Skeletal muscle tissue (tissue), 3 donors: ENCODE measurements at regions not wholly inside any gene's neighbourhood (a gene's known extent, or its start where the extent isn't known, plus 50 kb on each side); places are given as distances from the start of the nearest gene placed in this dataset.

Experiments
- H3K27ac ChIP-seq: one replicate; pipeline ENCODE4 v1.7.0; 2013; ENCODE audit warnings: mild to moderate bottlenecking, low read depth, low read length, inconsistent platforms
- H3K27me3 ChIP-seq, 3 donors: one replicate each; pipeline ENCODE4 v1.7.0; 2013; ENCODE audit warnings: low read length in 3 of 3; ENCODE audit not compliant: control insufficient read depth in 3 of 3, insufficient read depth in 3 of 3
- H3K36me3 ChIP-seq, 3 donors: one replicate each; pipeline ENCODE4 v1.7.0; 2013; ENCODE audit warnings: low read length in 3 of 3; ENCODE audit not compliant: control insufficient read depth in 3 of 3, insufficient read depth in 3 of 3
- H3K4me1 ChIP-seq, 3 donors: one replicate each; pipeline ENCODE4 v1.7.0; 2013; ENCODE audit warnings: low read length in 3 of 3, mild to moderate bottlenecking in 3 of 3; ENCODE audit not compliant: control insufficient read depth in 3 of 3, insufficient read depth in 3 of 3
- H3K4me3 ChIP-seq, 3 donors: one replicate each; pipeline ENCODE4 v1.7.0; 2013; ENCODE audit warnings: low read length in 3 of 3
- H3K9ac ChIP-seq, 3 donors: one replicate each; pipeline ENCODE4 v1.7.0; 2013; ENCODE audit warnings: low read length in 3 of 3, mild to moderate bottlenecking in 3 of 3, moderate library complexity in 2 of 3, low read depth in 1 of 3
- H3K9me3 ChIP-seq, 3 donors: one replicate each; pipeline ENCODE4 v1.7.0; 2013; ENCODE audit warnings: low read length in 3 of 3; ENCODE audit not compliant: control insufficient read depth in 3 of 3
- donor health status: Osteomylitis.

GRCh38 chr13:74907788-74908187, 574.2 kb downstream of the TBC1D4 start:
- Histone ChIP-seq H3K4me1 (no peaks in the 10 kb centered on the region), H3K27me3 (no peaks in the 10 kb centered on the region), H3K27ac (no peak overlapping the region), H3K4me3 (no peak overlapping the region), H3K36me3 (no peaks in the 10 kb centered on the region), H3K9me3 (no peaks in the 10 kb centered on the region), H3K9ac (no peak overlapping the region)

- no peaks in the 10 kb centered on the region for H3K27me3 ChIP-seq
- no peaks in the 10 kb centered on the region for H3K4me1 ChIP-seq
- no peak overlapping the region for H3K9ac ChIP-seq
Observed at GRCh38 chr13:74904556-74904955, 577.4 kb downstream of the TBC1D4 start.

GRCh38 chr13:74895042-74895796, 586.8 kb downstream of the TBC1D4 start:
- Histone ChIP-seq H3K9me3 (no peaks in the 10 kb centered on the region), H3K9ac (no peak overlapping the region), H3K36me3 (no peaks in the 10 kb centered on the region), H3K27ac (no peak overlapping the region), H3K4me3 (no peak overlapping the region), H3K27me3 (no peaks in the 10 kb centered on the region), H3K4me1 (no peaks in the 10 kb centered on the region)

More at GRCh38 chr13:74904556-74904955, 577.4 kb downstream of the TBC1D4 start:
- H3K4me3 ChIP-seq: no peak overlapping the region
- H3K9me3 ChIP-seq: no peaks in the 10 kb centered on the region
- H3K27ac ChIP-seq: no peak overlapping the region
- H3K36me3 ChIP-seq: no peaks in the 10 kb centered on the region

- Histone ChIP-seq H3K27me3 (no peaks in the 10 kb centered on the region), H3K27ac (no peak overlapping the region), H3K4me3 (no peak overlapping the region), H3K9ac (no peak overlapping the region), H3K4me1 (no peaks in the 10 kb centered on the region), H3K36me3 (no peaks in the 10 kb centered on the region), H3K9me3 (no peaks in the 10 kb centered on the region)
Observed at GRCh38 chr13:74892096-74892495, 589.9 kb downstream of the TBC1D4 start.

GRCh38 chr13:74891610-74892009, 590.4 kb downstream of the TBC1D4 start:
- Histone ChIP-seq H3K27me3 (no peaks in the 10 kb centered on the region), H3K27ac (no peak overlapping the region), H3K4me3 (no peak overlapping the region), H3K36me3 (no peaks in the 10 kb centered on the region), H3K4me1 (no peaks in the 10 kb centered on the region), H3K9me3 (no peaks in the 10 kb centered on the region), H3K9ac (no peak overlapping the region)

GRCh38 chr13:74889321-74889720, 592.6 kb downstream of the TBC1D4 start:
- Histone ChIP-seq H3K36me3 (no peaks in the 10 kb centered on the region), H3K4me1 (no peaks in the 10 kb centered on the region), H3K9me3 (no peaks in the 10 kb centered on the region), H3K4me3 (no peak overlapping the region), H3K27ac (no peak overlapping the region), H3K9ac (no peak overlapping the region), H3K27me3 (no peaks in the 10 kb centered on the region)

- Histone ChIP-seq H3K4me1 (no peaks in the 10 kb centered on the region), H3K27me3 (no peaks in the 10 kb centered on the region), H3K9me3 (no peaks in the 10 kb centered on the region), H3K27ac (no peak overlapping the region), H3K9ac (no peak overlapping the region), H3K4me3 (no peak overlapping the region), H3K36me3 (no peaks in the 10 kb centered on the region)
Observed at GRCh38 chr13:74886502-74886901, 595.5 kb downstream of the TBC1D4 start.

- Histone ChIP-seq H3K9me3 (peaks cover 3 to 6% (median 5%) of the 10 kb centered on the region in 3 donors), H3K27me3 (no peaks in the 10 kb centered on the region), H3K27ac (no peak overlapping the region), H3K9ac (no peak overlapping the region), H3K36me3 (no peaks in the 10 kb centered on the region), H3K4me1 (no peaks in the 10 kb centered on the region), H3K4me3 (no peak overlapping the region)
Observed at GRCh38 chr13:74883834-74884233, 598.1 kb downstream of the TBC1D4 start.

GRCh38 chr13:74871369-74872070, 610.4 kb downstream of the TBC1D4 start:
- no peak overlapping the region for H3K9ac ChIP-seq
- no peaks in the 10 kb centered on the region for H3K27me3 ChIP-seq
- no peak overlapping the region for H3K27ac ChIP-seq
- no peaks in the 10 kb centered on the region for H3K4me1 ChIP-seq
- H3K4me3 ChIP-seq: no peak overlapping the region
- H3K9me3 ChIP-seq: peaks cover 0 to 6% (median 0%) of the 10 kb centered on the region in 3 donors
- H3K36me3 ChIP-seq: no peaks in the 10 kb centered on the region

- no peaks in the 10 kb centered on the region for H3K27me3 ChIP-seq
- no peaks in the 10 kb centered on the region for H3K36me3 ChIP-seq
- peaks cover 0 to 6% (median 0%) of the 10 kb centered on the region in 3 donors for H3K9me3 ChIP-seq
- H3K27ac ChIP-seq: no peak overlapping the region
- H3K9ac ChIP-seq: no peak overlapping the region
- no peaks in the 10 kb centered on the region for H3K4me1 ChIP-seq
- no peak overlapping the region for H3K4me3 ChIP-seq
Observed at GRCh38 chr13:74870865-74871264, 611.1 kb downstream of the TBC1D4 start.
